ENCODE measurements at regions not wholly inside any gene's neighbourhood (a gene's known extent, or its start where the extent isn't known, plus 50 kb on each side); places are given as distances from the start of the nearest gene placed in this dataset.

DNA sequence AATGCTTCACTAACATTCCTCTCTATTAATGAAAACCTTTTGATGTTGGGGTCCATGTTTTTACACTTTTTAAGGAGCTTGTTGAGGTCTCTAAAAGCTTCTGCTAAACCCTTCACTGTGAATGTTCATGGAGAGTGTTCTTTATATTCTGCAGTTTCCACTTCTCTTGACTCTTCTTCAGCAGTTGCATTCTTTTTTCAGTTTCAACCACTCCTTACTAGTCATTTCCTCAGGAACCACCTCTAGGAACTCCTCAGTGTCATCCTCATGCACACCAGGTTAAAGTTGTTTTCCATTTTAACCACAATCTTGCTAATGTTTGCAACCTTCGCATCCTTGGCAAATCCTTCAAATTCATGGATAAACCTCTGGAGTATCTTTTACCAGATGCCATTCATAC, 821.6 kb downstream of the ANKRD7 start:
- TF ChIP-seq CTCF (IDR thresholded peaks at IDR 0.05) (no peak), POLR2A (IDR thresholded peaks at IDR 0.05) (no peak), EP300 (IDR thresholded peaks at IDR 0.05) (no peak)

Measured in tibial nerve (tissue), 4 donors.